Keratinocyte (primary cell): ENCODE measurements at regions not wholly inside any gene's neighbourhood (a gene's known extent, or its start where the extent isn't known, plus 50 kb on each side); places are given as distances from the start of the nearest gene placed in this dataset.

Experiments used
- DNase-seq: peaks from one replicate; pipeline ENCODE4 v3.0.0-alpha.2; 2011; ENCODE audit warnings: low read depth, missing footprints, low spot score
- FAIRE-seq: peaks from 2 replicates; lab custom pipeline; 2011; peaks lifted over from hg19 to GRCh38; lab: Jason Lieb, UNC
- H2AFZ ChIP-seq: 2 replicates; pipeline ENCODE4 v1.6.0; 2012; ENCODE audit warnings: low read length, control low read depth, inconsistent platforms; ENCODE audit not compliant: control insufficient read depth
- H3K27ac ChIP-seq: 2 replicates; pipeline ENCODE4 v1.5.1; 2011; ENCODE audit warnings: low read length; ENCODE audit not compliant: control insufficient read depth, insufficient read depth
- H3K27me3 ChIP-seq: 3 replicates; pipeline ENCODE4 v1.6.0; 2011; ENCODE audit warnings: low read length; ENCODE audit not compliant: control insufficient read depth, insufficient read depth; ENCODE audit errors: extremely low read depth
- H3K36me3 ChIP-seq, 2 experiments: 2 replicates in 1 of 2; 3 replicates in 1 of 2; pipeline ENCODE4 v1.5.1; 2011; ENCODE audit warnings: low read length in 2 of 2, mild to moderate bottlenecking in 1 of 2; ENCODE audit not compliant: control insufficient read depth in 2 of 2, insufficient read depth in 2 of 2; ENCODE audit errors: extremely low read depth in 1 of 2
- H3K4me1 ChIP-seq: 3 replicates; pipeline ENCODE4 v1.5.1; 2011; ENCODE audit warnings: low read length; ENCODE audit not compliant: control insufficient read depth, insufficient read depth; ENCODE audit errors: extremely low read depth
- H3K4me2 ChIP-seq: 3 replicates; pipeline ENCODE4 v1.6.0; 2011; ENCODE audit warnings: low read depth, low read length; ENCODE audit not compliant: control insufficient read depth, insufficient read depth; ENCODE audit errors: extremely low read depth
- H3K4me3 ChIP-seq, 3 experiments: fragments of 200-600 bp in 1 of 3; sonication (generic) in 1 of 3; 2 replicates in 2 of 3; 3 replicates in 1 of 3; pipeline ENCODE4 v1.5.1; 2011 to 2016; ENCODE audit warnings: low read length in 3 of 3, mild to moderate bottlenecking in 3 of 3, control low read depth in 2 of 3, inconsistent platforms in 1 of 3, low read depth in 1 of 3, mixed read lengths in 1 of 3, mixed run types in 1 of 3, moderate library complexity in 1 of 3; ENCODE audit not compliant: control insufficient read depth in 2 of 3, insufficient read depth in 2 of 3; ENCODE audit errors: extremely low read depth in 1 of 3
- H3K79me2 ChIP-seq: 2 replicates; pipeline ENCODE4 v1.6.0; 2012; ENCODE audit warnings: low read length; ENCODE audit not compliant: control insufficient read depth, insufficient read depth
- H3K9ac ChIP-seq: 3 replicates; pipeline ENCODE4 v1.6.0; 2011; ENCODE audit warnings: low read length; ENCODE audit not compliant: control insufficient read depth, insufficient read depth; ENCODE audit errors: extremely low read depth
- H3K9me1 ChIP-seq: 3 replicates; pipeline ENCODE4 v1.6.0; 2011; ENCODE audit warnings: low read length; ENCODE audit not compliant: control insufficient read depth, insufficient read depth; ENCODE audit errors: extremely low read depth
- H3K9me3 ChIP-seq: 2 replicates; pipeline ENCODE4 v1.5.1; 2012; ENCODE audit warnings: low read depth, low read length; ENCODE audit not compliant: control insufficient read depth
- H4K20me1 ChIP-seq: 3 replicates; pipeline ENCODE4 v1.6.0; 2011; ENCODE audit warnings: low read length; ENCODE audit not compliant: control insufficient read depth, insufficient read depth; ENCODE audit errors: extremely low read depth
- CTCF ChIP-seq, 3 experiments: IDR thresholded peaks in 1 of 3; conservative IDR thresholded peaks in 1 of 3; optimal IDR thresholded peaks in 1 of 3; 2 replicates in 2 of 3; 3 replicates in 1 of 3; pipeline versions ENCODE3 to v1.5.1; 2011; ENCODE audit warnings: low read length in 3 of 3, mild to moderate bottlenecking in 3 of 3, moderate library complexity in 2 of 3, control low read depth in 1 of 3, inconsistent platforms in 1 of 3; ENCODE audit not compliant: insufficient read depth in 2 of 3; ENCODE audit errors: extremely low read depth in 1 of 3
- EZH2 ChIP-seq: IDR thresholded peaks from one replicate; pipeline ENCODE4 v1.6.1; 2012; ENCODE audit warnings: inconsistent platforms, mild to moderate bottlenecking, low read length, moderate library complexity
- dilution Hi-C: fragments of 300-500 bp; cut with MboI; formaldehyde crosslinking; loops from one replicate; pipeline ENCODE4 v1.7.0; 2020; ENCODE audit warnings: low sequenced_read_pairs; ENCODE audit not compliant: extremely low pct_ligation_motif_present

- no peak for FAIRE-seq
- Histone ChIP-seq H2AFZ (no peak overlapping the region), H4K20me1 (no peaks in the 10 kb centered on the region), H3K4me1 (no peaks in the 10 kb centered on the region), H3K9me3 (no peaks in the 10 kb centered on the region), H3K27ac (no peak overlapping the region), H3K36me3 (no peaks in the 10 kb centered on the region), H3K27me3 (no peaks in the 10 kb centered on the region), H3K79me2 (no peaks in the 10 kb centered on the region), H3K4me2 (no peak overlapping the region), H3K4me3 (no peak overlapping the region), H3K9ac (no peak overlapping the region), H3K9me1 (no peaks in the 10 kb centered on the region)
- dilution Hi-C loops: no loop called here
- TF ChIP-seq CTCF (optimal IDR thresholded peaks at IDR 0.05 in 1 of 3, IDR thresholded peaks at IDR 0.05 in 1 of 3, conservative IDR thresholded peaks at IDR 0.05 in 1 of 3; ENCODE audit: extremely low read depth in 1 of 3, insufficient read depth in 2 of 3, low read length in 3 of 3) (no peak), EZH2 (no peak)
- DNase-seq: no peak
These were observed 324.7 kb downstream of the SOX2 start for GRCh38 chr3:182036382-182036781.

DNA sequence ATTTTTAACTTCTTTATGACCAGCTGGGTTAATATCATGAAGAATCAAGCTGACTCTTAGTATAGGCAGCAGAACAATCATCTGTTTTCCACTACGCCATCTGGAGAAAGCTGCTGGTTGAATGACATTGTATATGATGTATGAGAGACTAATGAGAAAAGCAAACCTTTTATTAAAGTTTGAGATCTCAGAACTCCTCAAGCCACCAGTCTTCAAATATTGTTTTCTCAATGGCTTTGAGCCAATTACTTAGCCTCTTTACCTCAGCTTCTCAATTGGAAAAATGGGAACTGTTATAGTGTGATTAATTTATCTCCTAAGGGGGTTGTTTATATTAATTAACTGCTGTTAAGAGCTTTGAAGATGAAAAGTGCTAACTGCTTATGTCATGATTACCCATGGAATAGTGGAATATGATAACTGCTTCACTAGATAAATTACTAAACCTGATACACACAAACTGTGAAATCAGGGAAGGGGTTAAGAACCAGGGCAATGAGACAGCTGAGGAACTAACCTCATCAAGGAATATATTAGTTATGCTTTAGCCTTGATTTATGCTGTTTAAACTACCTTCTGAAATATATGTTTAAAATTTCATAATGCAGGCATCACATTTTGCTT is 330.1 kb downstream of the SOX2 start:
- dilution Hi-C loops: no loop called here
- no peaks in the 10 kb centered on the region for H3K79me2 ChIP-seq
- H3K9me1 ChIP-seq: no peaks in the 10 kb centered on the region
- H2AFZ ChIP-seq: no peak overlapping the region
- no peak for DNase-seq
- H3K9ac ChIP-seq: no peak overlapping the region
- TF ChIP-seq CTCF (optimal IDR thresholded peaks at IDR 0.05 in 1 of 3, IDR thresholded peaks at IDR 0.05 in 1 of 3, conservative IDR thresholded peaks at IDR 0.05 in 1 of 3; ENCODE audit: extremely low read depth in 1 of 3, insufficient read depth in 2 of 3, low read length in 3 of 3) (no peak), EZH2 (no peak)
- no peaks in the 10 kb centered on the region for H3K27me3 ChIP-seq
- peaks cover 9% of the 10 kb centered on the region for H3K4me1 ChIP-seq
- H3K4me3 ChIP-seq: no peak overlapping the region
- no peaks in the 10 kb centered on the region for H3K36me3 ChIP-seq
- no peaks in the 10 kb centered on the region for H4K20me1 ChIP-seq
- no peak overlapping the region for H3K27ac ChIP-seq
- no peak overlapping the region for H3K4me2 ChIP-seq
- H3K9me3 ChIP-seq: no peaks in the 10 kb centered on the region
- FAIRE-seq: no peak
